DOHH2 (cell line): ENCODE measurements at regions not wholly inside any gene's neighbourhood (a gene's known extent, or its start where the extent isn't known, plus 50 kb on each side); places are given as distances from the start of the nearest gene placed in this dataset.

Experiments used
- CTCF ChIP-seq: fragments of 200-600 bp; sonication (generic); IDR thresholded peaks from one replicate; pipeline ENCODE4 v1.5.1; 2014; ENCODE audit warnings: antibody characterized with exemption, mild to moderate bottlenecking, low read depth, low read length; ENCODE audit not compliant: poor library complexity, severe bottlenecking
- EZH2phosphoT487 ChIP-seq: fragments of 200-600 bp; sonication (generic); IDR thresholded peaks from 2 replicates; pipeline ENCODE4 v1.6.1; 2017; ENCODE audit warnings: borderline replicate concordance, mild to moderate bottlenecking, antibody characterized with exemption, low read length, moderate library complexity, mixed read lengths

GRCh38 chr2:103814016-103814415, 1039.9 kb upstream of the POU3F3 start:
- TF ChIP-seq CTCF (no peak), EZH2phosphoT487 (no peak)
